Upper lobe of left lung (tissue), 4 donors: ENCODE measurements at regions not wholly inside any gene's neighbourhood (a gene's known extent, or its start where the extent isn't known, plus 50 kb on each side); places are given as distances from the start of the nearest gene placed in this dataset.

Experiments
- CTCF ChIP-seq, 6 experiments: fragments of 450-650 bp in 4 of 6; fragments of 200-600 bp in 2 of 6; sonication (generic) in 2 of 6; IDR thresholded peaks; one replicate each; pipeline ENCODE4 v1.5.1; 2016 to 2019; ENCODE audit warnings: antibody characterized with exemption in 6 of 6
- EP300 ChIP-seq, 4 donors: sonication (generic); formaldehyde crosslinking; IDR thresholded peaks; one replicate each; pipeline ENCODE4 v1.5.1; 2017; ENCODE audit warnings: antibody characterized with exemption in 4 of 4, control low read depth in 2 of 4
- POLR2AphosphoS5 ChIP-seq, 2 donors: sonication (generic); formaldehyde crosslinking; IDR thresholded peaks; one replicate each; pipeline ENCODE4 v1.5.1; 2017; ENCODE audit warnings: antibody characterized with exemption in 2 of 2

GRCh38 chr16:85250147-85250463 is 137.8 kb upstream of the CIBAR2 start:
- no peak for TF ChIP-seq CTCF (IDR thresholded peaks at IDR 0.05)
- TF ChIP-seq EP300 (IDR thresholded peaks at IDR 0.05), result no peak
- no peak for TF ChIP-seq POLR2AphosphoS5 (IDR thresholded peaks at IDR 0.05)
